DOHH2 (cell line): ENCODE measurements at regions not wholly inside any gene's neighbourhood (a gene's known extent, or its start where the extent isn't known, plus 50 kb on each side); places are given as distances from the start of the nearest gene placed in this dataset.

Experiments
- H3F3A ChIP-seq: fragments of 200-600 bp; sonication (generic), shearing (Covaris generic); 2 replicates; pipeline ENCODE4 v1.6.0; 2016; ENCODE audit warnings: antibody characterized with exemption, mild to moderate bottlenecking; ENCODE audit not compliant: control insufficient read depth, insufficient read depth
- H3K27ac ChIP-seq: fragments of 200-600 bp; sonication (generic); 2 replicates; pipeline ENCODE4 v1.5.1; 2014; ENCODE audit warnings: low read depth, mild to moderate bottlenecking, low read length, moderate library complexity
- H3K27me3 ChIP-seq: fragments of 200-600 bp; sonication (generic); 2 replicates; pipeline ENCODE4 v1.6.1; 2014; ENCODE audit warnings: mild to moderate bottlenecking, low read length, mixed read lengths; ENCODE audit not compliant: control insufficient read depth
- H3K36me3 ChIP-seq: fragments of 200-600 bp; sonication (generic); 2 replicates; pipeline ENCODE4 v1.6.1; 2014; ENCODE audit warnings: mild to moderate bottlenecking, low read length, moderate library complexity, mixed read lengths; ENCODE audit not compliant: control insufficient read depth
- H3K4me1 ChIP-seq: fragments of 200-600 bp; sonication (generic); 2 replicates; pipeline ENCODE4 v1.6.1; 2014; ENCODE audit warnings: mild to moderate bottlenecking, low read length, mixed read lengths; ENCODE audit not compliant: control insufficient read depth
- H3K4me2 ChIP-seq: fragments of 200-600 bp; sonication (generic); 2 replicates; pipeline ENCODE4 v1.6.0; 2014; ENCODE audit warnings: mild to moderate bottlenecking, low read length, moderate library complexity
- H3K4me3 ChIP-seq: fragments of 200-600 bp; sonication (generic); 2 replicates; pipeline ENCODE4 v1.5.1; 2014; ENCODE audit warnings: mild to moderate bottlenecking, low read length, mixed read lengths
- H3K79me2 ChIP-seq: fragments of 200-600 bp; sonication (generic); 2 replicates; pipeline ENCODE4 v1.6.1; 2014; ENCODE audit warnings: mild to moderate bottlenecking, low read length, mixed read lengths; ENCODE audit not compliant: control insufficient read depth
- H3K9me2 ChIP-seq: fragments of 200-600 bp; sonication (generic); replicated peaks from 2 replicates; pipeline ENCODE4 v1.6.1; 2014; ENCODE audit warnings: mild to moderate bottlenecking, low read length, mixed read lengths; ENCODE audit not compliant: control insufficient read depth
- H3K9me3 ChIP-seq: fragments of 200-600 bp; sonication (generic); 2 replicates; pipeline ENCODE4 v1.6.1; 2014; ENCODE audit warnings: antibody characterized with exemption, low read length, mixed read lengths; ENCODE audit not compliant: control insufficient read depth, insufficient read depth
- H4K20me1 ChIP-seq: fragments of 200-600 bp; sonication (generic); 2 replicates; pipeline ENCODE4 v1.6.0; 2014; ENCODE audit warnings: low read depth, mild to moderate bottlenecking, antibody characterized with exemption, low read length, moderate library complexity; ENCODE audit not compliant: control insufficient read depth, insufficient read depth
- EZH2phosphoT487 ChIP-seq: fragments of 200-600 bp; sonication (generic); IDR thresholded peaks from 2 replicates; pipeline ENCODE4 v1.6.1; 2017; ENCODE audit warnings: borderline replicate concordance, mild to moderate bottlenecking, antibody characterized with exemption, low read length, moderate library complexity, mixed read lengths
- TF ChIP-seq, protein P1 (sequence below): fragments of 200-600 bp; sonication (generic); IDR thresholded peaks from one replicate; pipeline ENCODE4 v1.5.1; 2014; ENCODE audit warnings: antibody characterized with exemption, mild to moderate bottlenecking, low read depth, low read length; ENCODE audit not compliant: poor library complexity, severe bottlenecking

DNA sequence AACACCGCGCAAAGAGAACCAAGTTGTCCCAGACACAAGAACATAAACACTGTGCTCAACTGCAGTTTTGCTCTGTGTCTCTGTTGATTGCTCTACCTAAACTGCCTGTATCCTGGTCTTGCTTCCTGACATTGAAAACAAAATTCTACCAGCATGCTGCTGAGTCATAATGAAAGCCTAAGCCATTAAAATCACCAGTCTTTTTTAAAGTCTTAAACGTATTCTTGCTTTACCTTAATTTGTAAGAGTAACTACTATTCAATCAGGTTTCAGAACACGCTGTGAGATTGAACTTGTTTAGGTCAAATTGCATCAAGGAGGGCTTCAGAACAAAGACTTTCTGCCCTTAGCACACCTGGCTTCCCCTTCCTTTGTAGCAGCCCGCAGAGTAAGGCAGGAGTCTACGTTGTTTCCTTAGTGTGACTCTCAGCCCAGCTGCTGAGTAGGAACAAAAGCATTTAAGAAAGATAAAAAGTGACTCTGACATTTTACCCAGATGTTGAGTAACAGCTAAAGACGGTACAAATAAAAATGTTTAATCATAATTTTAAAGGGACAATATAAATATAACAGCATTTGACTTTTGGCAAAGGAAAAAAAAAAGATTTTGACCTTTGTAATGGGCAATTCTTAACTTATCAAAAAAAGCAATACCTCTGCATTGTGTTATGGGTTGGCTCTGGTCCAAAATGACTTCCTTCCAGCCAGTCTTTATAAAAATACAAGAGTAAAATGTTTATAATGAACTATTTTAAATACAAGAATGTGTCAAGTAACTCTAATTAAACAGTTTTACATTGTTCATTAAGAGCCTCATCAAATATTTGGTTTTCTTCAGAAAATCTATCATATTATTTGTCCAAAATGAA is 186.9 kb upstream of the ADGRL4 start:
- Histone ChIP-seq H3K9me2 (no peaks in the 10 kb centered on the region), H4K20me1 (no peaks in the 10 kb centered on the region), H3K4me3 (no peak overlapping the region), H3K9me3 (no peaks in the 10 kb centered on the region), H3K4me2 (no peak overlapping the region), H3K27me3 (no peaks in the 10 kb centered on the region), H3F3A (no peaks in the 10 kb centered on the region), H3K79me2 (no peaks in the 10 kb centered on the region), H3K27ac (no peak overlapping the region), H3K4me1 (no peaks in the 10 kb centered on the region), H3K36me3 (no peaks in the 10 kb centered on the region)
- TF ChIP-seq, protein P1, sequence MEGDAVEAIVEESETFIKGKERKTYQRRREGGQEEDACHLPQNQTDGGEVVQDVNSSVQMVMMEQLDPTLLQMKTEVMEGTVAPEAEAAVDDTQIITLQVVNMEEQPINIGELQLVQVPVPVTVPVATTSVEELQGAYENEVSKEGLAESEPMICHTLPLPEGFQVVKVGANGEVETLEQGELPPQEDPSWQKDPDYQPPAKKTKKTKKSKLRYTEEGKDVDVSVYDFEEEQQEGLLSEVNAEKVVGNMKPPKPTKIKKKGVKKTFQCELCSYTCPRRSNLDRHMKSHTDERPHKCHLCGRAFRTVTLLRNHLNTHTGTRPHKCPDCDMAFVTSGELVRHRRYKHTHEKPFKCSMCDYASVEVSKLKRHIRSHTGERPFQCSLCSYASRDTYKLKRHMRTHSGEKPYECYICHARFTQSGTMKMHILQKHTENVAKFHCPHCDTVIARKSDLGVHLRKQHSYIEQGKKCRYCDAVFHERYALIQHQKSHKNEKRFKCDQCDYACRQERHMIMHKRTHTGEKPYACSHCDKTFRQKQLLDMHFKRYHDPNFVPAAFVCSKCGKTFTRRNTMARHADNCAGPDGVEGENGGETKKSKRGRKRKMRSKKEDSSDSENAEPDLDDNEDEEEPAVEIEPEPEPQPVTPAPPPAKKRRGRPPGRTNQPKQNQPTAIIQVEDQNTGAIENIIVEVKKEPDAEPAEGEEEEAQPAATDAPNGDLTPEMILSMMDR: no peak
- no peak for TF ChIP-seq EZH2phosphoT487

DNA sequence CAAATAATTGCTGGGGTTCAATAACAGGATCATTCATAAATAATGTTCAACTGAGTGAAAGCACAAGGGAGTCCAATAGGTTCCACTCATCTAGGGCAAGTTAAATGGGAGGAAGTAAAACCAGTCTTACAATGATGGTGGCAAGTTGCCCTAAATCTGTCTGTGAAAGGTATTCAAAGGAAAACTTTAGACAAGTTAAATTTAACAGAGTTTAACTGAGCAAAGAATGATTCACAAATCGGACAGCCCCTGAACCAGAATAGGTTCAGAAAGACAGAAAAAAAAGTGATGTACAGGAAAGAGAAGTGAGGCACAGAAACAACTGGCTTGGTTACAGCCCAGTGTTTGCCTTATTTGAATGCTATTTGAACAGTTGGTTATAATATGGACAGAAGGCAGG is 183.5 kb upstream of the ADGRL4 start:
- Histone ChIP-seq H3F3A (no peaks in the 10 kb centered on the region), H3K36me3 (no peaks in the 10 kb centered on the region), H3K27ac (no peak overlapping the region), H4K20me1 (no peaks in the 10 kb centered on the region), H3K9me2 (no peaks in the 10 kb centered on the region), H3K9me3 (no peaks in the 10 kb centered on the region), H3K4me3 (no peak overlapping the region), H3K79me2 (no peaks in the 10 kb centered on the region), H3K4me1 (no peaks in the 10 kb centered on the region), H3K4me2 (no peak overlapping the region), H3K27me3 (no peaks in the 10 kb centered on the region)
- TF ChIP-seq, protein P1: no peak
- no peak for TF ChIP-seq EZH2phosphoT487

DNA sequence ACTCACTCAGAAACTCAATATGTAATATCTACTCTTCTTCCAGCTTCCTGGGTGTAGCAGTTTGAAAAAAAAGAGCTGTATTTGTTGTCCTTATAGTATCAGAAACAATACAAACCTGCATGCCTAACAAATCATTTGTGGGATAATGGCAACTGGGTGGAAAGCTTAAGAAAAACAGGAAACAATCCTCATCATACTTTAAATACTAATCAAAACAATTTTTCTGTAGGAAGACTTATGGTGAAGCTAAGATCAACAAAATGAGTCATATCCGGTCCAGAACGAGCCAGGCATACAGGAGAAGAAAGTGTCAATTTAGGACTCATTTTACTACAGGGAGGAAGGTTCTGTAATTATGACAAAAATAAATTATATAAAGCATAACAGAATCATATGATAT is 181.8 kb upstream of the ADGRL4 start:
- Histone ChIP-seq H3K27me3 (no peaks in the 10 kb centered on the region), H3K9me2 (no peaks in the 10 kb centered on the region), H4K20me1 (no peaks in the 10 kb centered on the region), H3K4me1 (no peaks in the 10 kb centered on the region), H3K4me3 (no peak overlapping the region), H3K79me2 (no peaks in the 10 kb centered on the region), H3F3A (no peaks in the 10 kb centered on the region), H3K4me2 (no peak overlapping the region), H3K27ac (no peak overlapping the region), H3K36me3 (no peaks in the 10 kb centered on the region), H3K9me3 (no peaks in the 10 kb centered on the region)
- TF ChIP-seq, protein P1: no peak
- TF ChIP-seq EZH2phosphoT487: no peak
